GM10266 (cell line): ENCODE measurements at regions not wholly inside any gene's neighbourhood (a gene's known extent, or its start where the extent isn't known, plus 50 kb on each side); places are given as distances from the start of the nearest gene placed in this dataset.

ENCODE experiments used
- DNase-seq: peaks from one replicate; pipeline ENCODE4 v3.0.0; 2012; ENCODE audit errors: extremely low spot score
- CTCF ChIP-seq: IDR thresholded peaks from 2 replicates; pipeline ENCODE4 v1.5.1; 2012; ENCODE audit warnings: mild to moderate bottlenecking, low read depth; ENCODE audit not compliant: control insufficient read depth, insufficient read depth; ENCODE audit errors: missing control alignments

GRCh38 chr16:66205287-66206231 lies 160.9 kb upstream of the CDH5 start:
- no peak for DNase-seq
- TF ChIP-seq CTCF: no peak

- no peak for DNase-seq
- TF ChIP-seq CTCF: no peak
Measured at GRCh38 chr16:66204756-66205155, 161.7 kb upstream of the CDH5 start.

GRCh38 chr16:66203476-66203875 lies 163.0 kb upstream of the CDH5 start:
- DNase-seq: no peak
- TF ChIP-seq CTCF: no peak

- no peak for DNase-seq
- no peak for TF ChIP-seq CTCF
Measured at GRCh38 chr16:66199189-66199588, 167.3 kb upstream of the CDH5 start.

GRCh38 chr16:66198641-66199040 lies 167.8 kb upstream of the CDH5 start:
- no peak for TF ChIP-seq CTCF
- DNase-seq: no peak

GRCh38 chr16:66197668-66198278 lies 168.7 kb upstream of the CDH5 start:
- DNase-seq: no peak
- no peak for TF ChIP-seq CTCF

- no peak for TF ChIP-seq CTCF
- no peak for DNase-seq
Measured at GRCh38 chr16:66196770-66197169, 169.7 kb upstream of the CDH5 start.
